GM12878 (cell line): ENCODE measurements at regions not wholly inside any gene's neighbourhood (a gene's known extent, or its start where the extent isn't known, plus 50 kb on each side); places are given as distances from the start of the nearest gene placed in this dataset.

Experiments used
- CTCF ChIP-seq, 3 experiments: IDR thresholded peaks in 2 of 3; conservative IDR thresholded peaks in 1 of 3; 2 replicates each; pipeline ENCODE4 v1.5.1; 2011; ENCODE audit warnings: low read depth in 3 of 3, low read length in 3 of 3, mild to moderate bottlenecking in 3 of 3, control low read depth in 2 of 3, moderate library complexity in 2 of 3, inconsistent platforms in 1 of 3, mixed read lengths in 1 of 3; ENCODE audit not compliant: control insufficient read depth in 2 of 3, insufficient read depth in 1 of 3; ENCODE audit errors: extremely low read depth in 1 of 3
- E2F8 ChIP-seq: fragments of 450-650 bp; IDR thresholded peaks from 2 replicates; pipeline ENCODE4 v1.6.1; 2018; ENCODE audit warnings: mild to moderate bottlenecking, low read depth, moderate library complexity; ENCODE audit not compliant: partially characterized antibody
- IKZF2 ChIP-seq, 2 experiments: fragments of 450-650 bp; IDR thresholded peaks; 2 replicates each; pipeline ENCODE4 v1.6.1; 2017; ENCODE audit warnings: mild to moderate bottlenecking in 2 of 2, moderate library complexity in 2 of 2
- MLLT1 ChIP-seq: fragments of 450-650 bp; IDR thresholded peaks from 2 replicates; pipeline ENCODE4 v1.6.1; 2016; ENCODE audit warnings: mild to moderate bottlenecking
- NKRF ChIP-seq: fragments of 450-650 bp; conservative IDR thresholded peaks from 2 replicates; pipeline ENCODE4 v1.6.1; 2017; ENCODE audit warnings: mild to moderate bottlenecking, moderate library complexity
- NR2C1 ChIP-seq: fragments of 450-650 bp; IDR thresholded peaks from 2 replicates; pipeline ENCODE4 v1.6.1; 2017; ENCODE audit warnings: antibody characterized with exemption, mild to moderate bottlenecking, moderate library complexity
- PML ChIP-seq: IDR thresholded peaks from 2 replicates; pipeline ENCODE4 v1.6.1; 2012; ENCODE audit warnings: low read length, inconsistent platforms
- POLR2A ChIP-seq: IDR thresholded peaks from 2 replicates; pipeline ENCODE4 v1.6.1; 2011; ENCODE audit warnings: low read depth, mild to moderate bottlenecking, low read length
- SRF ChIP-seq, 2 experiments: IDR thresholded peaks; 2 replicates each; pipeline ENCODE4 v1.6.1; 2011; ENCODE audit warnings: low read depth in 2 of 2, low read length in 2 of 2, mild to moderate bottlenecking in 1 of 2, moderate library complexity in 1 of 2
- TBL1XR1 ChIP-seq: IDR thresholded peaks from 2 replicates; pipeline ENCODE4 v1.6.1; 2012; ENCODE audit warnings: low read depth, low read length, improper control_type of control experiment
- YY1 ChIP-seq: IDR thresholded peaks from 2 replicates; pipeline ENCODE4 v1.6.1; 2011; ENCODE audit warnings: low read depth, mild to moderate bottlenecking, low read length
- TF ChIP-seq, protein P1 (sequence below): IDR thresholded peaks from 2 replicates; pipeline ENCODE4 v1.6.1; 2012; ENCODE audit warnings: low read length, inconsistent platforms
- TF ChIP-seq, protein P2 (sequence below): IDR thresholded peaks from 2 replicates; pipeline ENCODE4 v1.6.1; 2011; ENCODE audit warnings: borderline replicate concordance, low read depth, mild to moderate bottlenecking, moderate library complexity, low read length; ENCODE audit not compliant: insufficient read depth, poor library complexity, severe bottlenecking

GRCh38 chr1:31510304-31510703, 66.0 kb upstream of the TINAGL1 start:
- TF ChIP-seq E2F8 = no peak
- TF ChIP-seq, protein P1, sequence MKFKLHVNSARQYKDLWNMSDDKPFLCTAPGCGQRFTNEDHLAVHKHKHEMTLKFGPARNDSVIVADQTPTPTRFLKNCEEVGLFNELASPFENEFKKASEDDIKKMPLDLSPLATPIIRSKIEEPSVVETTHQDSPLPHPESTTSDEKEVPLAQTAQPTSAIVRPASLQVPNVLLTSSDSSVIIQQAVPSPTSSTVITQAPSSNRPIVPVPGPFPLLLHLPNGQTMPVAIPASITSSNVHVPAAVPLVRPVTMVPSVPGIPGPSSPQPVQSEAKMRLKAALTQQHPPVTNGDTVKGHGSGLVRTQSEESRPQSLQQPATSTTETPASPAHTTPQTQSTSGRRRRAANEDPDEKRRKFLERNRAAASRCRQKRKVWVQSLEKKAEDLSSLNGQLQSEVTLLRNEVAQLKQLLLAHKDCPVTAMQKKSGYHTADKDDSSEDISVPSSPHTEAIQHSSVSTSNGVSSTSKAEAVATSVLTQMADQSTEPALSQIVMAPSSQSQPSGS = no peak
- no peak for TF ChIP-seq NR2C1
- no peak for TF ChIP-seq CTCF (IDR thresholded peaks at IDR 0.05 in 2 of 3, conservative IDR thresholded peaks at IDR 0.05 in 1 of 3; ENCODE audit: control insufficient read depth in 2 of 3, extremely low read depth in 1 of 3, insufficient read depth in 1 of 3, low read depth in 3 of 3, low read length in 3 of 3)
- TF ChIP-seq POLR2A = no peak
- TF ChIP-seq, protein P2, sequence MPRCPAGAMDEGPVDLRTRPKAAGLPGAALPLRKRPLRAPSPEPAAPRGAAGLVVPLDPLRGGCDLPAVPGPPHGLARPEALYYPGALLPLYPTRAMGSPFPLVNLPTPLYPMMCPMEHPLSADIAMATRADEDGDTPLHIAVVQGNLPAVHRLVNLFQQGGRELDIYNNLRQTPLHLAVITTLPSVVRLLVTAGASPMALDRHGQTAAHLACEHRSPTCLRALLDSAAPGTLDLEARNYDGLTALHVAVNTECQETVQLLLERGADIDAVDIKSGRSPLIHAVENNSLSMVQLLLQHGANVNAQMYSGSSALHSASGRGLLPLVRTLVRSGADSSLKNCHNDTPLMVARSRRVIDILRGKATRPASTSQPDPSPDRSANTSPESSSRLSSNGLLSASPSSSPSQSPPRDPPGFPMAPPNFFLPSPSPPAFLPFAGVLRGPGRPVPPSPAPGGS = no peak
- TF ChIP-seq MLLT1 = no peak
- TF ChIP-seq SRF (IDR thresholded peaks at IDR 0.05; ENCODE audit: low read depth in 2 of 2, low read length in 2 of 2) = no peak
- TF ChIP-seq NKRF = no peak
- no peak for TF ChIP-seq IKZF2 (IDR thresholded peaks at IDR 0.05)
- no peak for TF ChIP-seq TBL1XR1
- TF ChIP-seq YY1 = no peak
- TF ChIP-seq PML = no peak
